ENCODE measurements at regions not wholly inside any gene's neighbourhood (a gene's known extent, or its start where the extent isn't known, plus 50 kb on each side); places are given as distances from the start of the nearest gene placed in this dataset.

GRCh38 chr3:73939985-73940384, 315.2 kb upstream of the PDZRN3 start:
- TF ChIP-seq, protein P1, sequence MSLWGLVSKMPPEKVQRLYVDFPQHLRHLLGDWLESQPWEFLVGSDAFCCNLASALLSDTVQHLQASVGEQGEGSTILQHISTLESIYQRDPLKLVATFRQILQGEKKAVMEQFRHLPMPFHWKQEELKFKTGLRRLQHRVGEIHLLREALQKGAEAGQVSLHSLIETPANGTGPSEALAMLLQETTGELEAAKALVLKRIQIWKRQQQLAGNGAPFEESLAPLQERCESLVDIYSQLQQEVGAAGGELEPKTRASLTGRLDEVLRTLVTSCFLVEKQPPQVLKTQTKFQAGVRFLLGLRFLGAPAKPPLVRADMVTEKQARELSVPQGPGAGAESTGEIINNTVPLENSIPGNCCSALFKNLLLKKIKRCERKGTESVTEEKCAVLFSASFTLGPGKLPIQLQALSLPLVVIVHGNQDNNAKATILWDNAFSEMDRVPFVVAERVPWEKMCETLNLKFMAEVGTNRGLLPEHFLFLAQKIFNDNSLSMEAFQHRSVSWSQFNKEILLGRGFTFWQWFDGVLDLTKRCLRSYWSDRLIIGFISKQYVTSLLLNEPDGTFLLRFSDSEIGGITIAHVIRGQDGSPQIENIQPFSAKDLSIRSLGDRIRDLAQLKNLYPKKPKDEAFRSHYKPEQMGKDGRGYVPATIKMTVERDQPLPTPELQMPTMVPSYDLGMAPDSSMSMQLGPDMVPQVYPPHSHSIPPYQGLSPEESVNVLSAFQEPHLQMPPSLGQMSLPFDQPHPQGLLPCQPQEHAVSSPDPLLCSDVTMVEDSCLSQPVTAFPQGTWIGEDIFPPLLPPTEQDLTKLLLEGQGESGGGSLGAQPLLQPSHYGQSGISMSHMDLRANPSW (CRISPR knock-in tag; conservative IDR thresholded peaks at IDR 0.05; ENCODE audit: low read depth), result no peak
- TF ChIP-seq ZNF263 (CRISPR knock-in tag; IDR thresholded peaks at IDR 0.05; ENCODE audit: low read depth), result no peak
- no peak for TF ChIP-seq ZNF423 (CRISPR knock-in tag; IDR thresholded peaks at IDR 0.05)
- no peak for TF ChIP-seq CTCF (IDR thresholded peaks at IDR 0.05)
- TF ChIP-seq, protein P2, sequence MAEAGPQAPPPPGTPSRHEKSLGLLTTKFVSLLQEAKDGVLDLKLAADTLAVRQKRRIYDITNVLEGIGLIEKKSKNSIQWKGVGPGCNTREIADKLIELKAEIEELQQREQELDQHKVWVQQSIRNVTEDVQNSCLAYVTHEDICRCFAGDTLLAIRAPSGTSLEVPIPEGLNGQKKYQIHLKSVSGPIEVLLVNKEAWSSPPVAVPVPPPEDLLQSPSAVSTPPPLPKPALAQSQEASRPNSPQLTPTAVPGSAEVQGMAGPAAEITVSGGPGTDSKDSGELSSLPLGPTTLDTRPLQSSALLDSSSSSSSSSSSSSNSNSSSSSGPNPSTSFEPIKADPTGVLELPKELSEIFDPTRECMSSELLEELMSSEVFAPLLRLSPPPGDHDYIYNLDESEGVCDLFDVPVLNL (CRISPR knock-in tag; IDR thresholded peaks at IDR 0.05; ENCODE audit: borderline replicate concordance, low read depth), result no peak
- TF ChIP-seq JUN (CRISPR knock-in tag; IDR thresholded peaks at IDR 0.05), result no peak
